ENCODE measurements at regions not wholly inside any gene's neighbourhood (a gene's known extent, or its start where the extent isn't known, plus 50 kb on each side); places are given as distances from the start of the nearest gene placed in this dataset.

DNA sequence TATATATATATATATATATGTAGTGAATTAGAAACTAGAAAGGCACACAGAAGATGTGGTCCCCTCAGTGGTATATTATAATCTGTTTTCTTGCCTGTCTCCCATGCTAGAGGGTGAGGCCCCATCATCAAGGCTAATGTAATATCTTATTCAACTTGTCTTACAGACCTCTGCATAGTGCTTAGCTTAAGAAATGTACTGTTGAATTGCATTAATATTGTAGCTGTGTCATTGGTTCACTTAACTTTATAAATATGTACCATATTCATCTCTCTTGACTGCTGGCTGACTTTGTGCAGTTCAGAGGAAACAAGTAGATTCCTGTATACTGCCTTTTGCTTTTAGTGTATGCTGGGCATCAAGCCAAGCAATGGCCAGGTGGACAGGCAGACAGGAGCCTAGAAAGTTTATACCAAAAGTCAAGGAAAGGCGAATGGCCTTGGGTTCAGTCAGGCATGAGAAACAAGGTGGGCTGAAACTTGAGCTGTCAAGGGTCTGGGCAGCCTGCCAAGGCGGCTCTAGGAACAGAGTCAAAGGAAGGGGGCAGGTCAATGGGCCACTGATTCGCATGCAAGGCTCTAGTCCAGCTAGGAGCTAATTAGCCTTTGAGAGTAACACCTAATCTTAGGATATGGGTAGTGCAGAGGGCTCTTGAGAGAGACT lies 78.8 kb upstream of the LEF1 start:
- no peak for FAIRE-seq
- TF ChIP-seq SPI1 (IDR thresholded peaks at IDR 0.05; ENCODE audit: low read depth, low read length), result no peak
- TF ChIP-seq TAF1 (IDR thresholded peaks at IDR 0.05; ENCODE audit: low read depth, low read length), result no peak
- no peak for TF ChIP-seq POLR2A (IDR thresholded peaks at IDR 0.05; ENCODE audit: low read depth, low read length)
- no peak for TF ChIP-seq POLR2AphosphoS5 (IDR thresholded peaks at IDR 0.05; ENCODE audit: low read depth, low read length)
- no peak for TF ChIP-seq PAX5 (IDR thresholded peaks at IDR 0.05; ENCODE audit: insufficient read depth, low read length, severe bottlenecking)
- no peak for TF ChIP-seq POU2F2 (IDR thresholded peaks at IDR 0.05; ENCODE audit: low read depth, low read length)
- no peak for DNase-seq (ENCODE audit: insufficient read length, low spot score)

DNA sequence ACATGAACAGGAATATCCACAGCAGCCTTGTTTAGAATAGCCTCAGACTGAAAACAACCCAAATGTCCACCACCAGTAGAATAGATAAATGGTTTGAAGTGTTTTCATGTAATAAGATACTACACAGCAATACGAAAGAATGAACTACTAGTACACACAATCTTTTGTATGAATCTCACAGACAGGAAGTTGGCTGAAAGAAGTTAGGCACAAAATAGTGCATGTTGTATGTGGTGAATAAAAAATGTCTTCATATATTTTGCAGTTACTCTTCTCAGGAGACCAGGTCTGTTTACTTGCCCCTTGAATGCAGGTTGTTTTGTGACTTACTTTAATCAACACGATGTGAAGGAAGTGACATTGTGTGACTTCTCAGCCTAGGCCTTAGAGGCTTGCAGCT lies 75.9 kb upstream of the LEF1 start:
- TF ChIP-seq PAX5 (IDR thresholded peaks at IDR 0.05; ENCODE audit: insufficient read depth, low read length, severe bottlenecking), result no peak
- no peak for TF ChIP-seq TAF1 (IDR thresholded peaks at IDR 0.05; ENCODE audit: low read depth, low read length)
- TF ChIP-seq SPI1 (IDR thresholded peaks at IDR 0.05; ENCODE audit: low read depth, low read length), result no peak
- no peak for TF ChIP-seq POU2F2 (IDR thresholded peaks at IDR 0.05; ENCODE audit: low read depth, low read length)
- no peak for DNase-seq (ENCODE audit: insufficient read length, low spot score)
- FAIRE-seq, result no peak

GRCh38 chr4:108240366-108240765 lies 71.6 kb upstream of the LEF1 start:
- no peak for FAIRE-seq
- DNase-seq (ENCODE audit: insufficient read length, low spot score), result no peak
- TF ChIP-seq POLR2AphosphoS5 (IDR thresholded peaks at IDR 0.05; ENCODE audit: low read depth, low read length) (no peak), PAX5 (IDR thresholded peaks at IDR 0.05; ENCODE audit: insufficient read depth, low read length, severe bottlenecking) (no peak), TAF1 (IDR thresholded peaks at IDR 0.05; ENCODE audit: low read depth, low read length) (no peak), POU2F2 (IDR thresholded peaks at IDR 0.05; ENCODE audit: low read depth, low read length) (no peak), POLR2A (IDR thresholded peaks at IDR 0.05; ENCODE audit: low read depth, low read length) (no peak), SPI1 (IDR thresholded peaks at IDR 0.05; ENCODE audit: low read depth, low read length) (no peak)

GRCh38 chr4:108237693-108238092 lies 69.0 kb upstream of the LEF1 start:
- no peak for DNase-seq (ENCODE audit: insufficient read length, low spot score)
- FAIRE-seq, result no peak
- no peak for TF ChIP-seq SPI1 (IDR thresholded peaks at IDR 0.05; ENCODE audit: low read depth, low read length)
- TF ChIP-seq PAX5 (IDR thresholded peaks at IDR 0.05; ENCODE audit: insufficient read depth, low read length, severe bottlenecking), result no peak
- TF ChIP-seq POLR2AphosphoS5 (IDR thresholded peaks at IDR 0.05; ENCODE audit: low read depth, low read length), result no peak
- TF ChIP-seq TAF1 (IDR thresholded peaks at IDR 0.05; ENCODE audit: low read depth, low read length), result no peak
- no peak for TF ChIP-seq POU2F2 (IDR thresholded peaks at IDR 0.05; ENCODE audit: low read depth, low read length)
- TF ChIP-seq POLR2A (IDR thresholded peaks at IDR 0.05; ENCODE audit: low read depth, low read length), result no peak

DNA sequence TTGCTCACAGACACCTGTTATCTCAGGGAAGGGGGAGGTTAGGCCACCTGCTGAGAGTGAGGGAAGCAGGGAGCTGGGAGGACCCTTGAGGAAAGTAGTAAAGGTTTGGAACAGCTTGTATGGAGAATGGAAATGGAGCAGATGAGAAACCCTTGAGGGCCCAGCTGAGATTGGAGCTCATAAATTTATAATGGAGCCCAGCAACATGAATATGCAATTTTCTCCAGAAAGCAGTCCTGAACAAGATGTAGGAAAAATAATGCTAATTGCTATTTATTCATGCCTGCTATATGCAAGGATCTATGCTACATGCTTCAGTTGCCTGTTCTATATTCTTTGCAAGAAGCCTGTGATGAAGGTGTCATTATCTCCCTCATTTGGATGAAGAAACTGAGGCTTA lies 67.5 kb upstream of the LEF1 start:
- no peak for DNase-seq (ENCODE audit: insufficient read length, low spot score)
- no peak for FAIRE-seq
- TF ChIP-seq SPI1 (IDR thresholded peaks at IDR 0.05; ENCODE audit: low read depth, low read length) (no peak), PAX5 (IDR thresholded peaks at IDR 0.05; ENCODE audit: insufficient read depth, low read length, severe bottlenecking) (no peak), POLR2AphosphoS5 (IDR thresholded peaks at IDR 0.05; ENCODE audit: low read depth, low read length) (no peak), TAF1 (IDR thresholded peaks at IDR 0.05; ENCODE audit: low read depth, low read length) (no peak), POU2F2 (IDR thresholded peaks at IDR 0.05; ENCODE audit: low read depth, low read length) (no peak), POLR2A (IDR thresholded peaks at IDR 0.05; ENCODE audit: low read depth, low read length) (no peak)

DNA sequence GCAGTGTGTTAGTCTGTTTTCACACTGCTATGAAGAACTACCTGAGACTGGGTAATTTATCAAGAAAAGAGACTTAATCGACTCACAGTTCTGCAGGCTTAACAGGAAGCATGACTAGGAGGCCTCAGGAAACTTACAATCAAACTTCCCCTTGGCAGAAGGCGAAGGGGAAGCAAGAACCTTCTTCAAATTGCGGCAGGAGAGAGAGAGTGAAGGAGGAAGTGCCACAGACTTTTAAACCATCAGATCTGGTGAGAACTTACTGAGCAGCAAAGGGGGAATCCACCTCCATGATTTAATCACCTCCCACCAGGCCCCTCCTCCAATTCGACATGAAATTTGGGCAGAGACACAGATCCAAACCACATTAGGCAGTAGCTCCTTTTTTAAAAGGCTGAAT lies 59.2 kb upstream of the LEF1 start:
- FAIRE-seq (no peak), DNase-seq (ENCODE audit: insufficient read length, low spot score) (no peak)
- no peak for TF ChIP-seq POLR2A (IDR thresholded peaks at IDR 0.05; ENCODE audit: low read depth, low read length)
- no peak for TF ChIP-seq SPI1 (IDR thresholded peaks at IDR 0.05; ENCODE audit: low read depth, low read length)
- TF ChIP-seq PAX5 (IDR thresholded peaks at IDR 0.05; ENCODE audit: insufficient read depth, low read length, severe bottlenecking), result no peak
- TF ChIP-seq POLR2AphosphoS5 (IDR thresholded peaks at IDR 0.05; ENCODE audit: low read depth, low read length), result no peak
- no peak for TF ChIP-seq TAF1 (IDR thresholded peaks at IDR 0.05; ENCODE audit: low read depth, low read length)
- TF ChIP-seq POU2F2 (IDR thresholded peaks at IDR 0.05; ENCODE audit: low read depth, low read length), result no peak

DNA sequence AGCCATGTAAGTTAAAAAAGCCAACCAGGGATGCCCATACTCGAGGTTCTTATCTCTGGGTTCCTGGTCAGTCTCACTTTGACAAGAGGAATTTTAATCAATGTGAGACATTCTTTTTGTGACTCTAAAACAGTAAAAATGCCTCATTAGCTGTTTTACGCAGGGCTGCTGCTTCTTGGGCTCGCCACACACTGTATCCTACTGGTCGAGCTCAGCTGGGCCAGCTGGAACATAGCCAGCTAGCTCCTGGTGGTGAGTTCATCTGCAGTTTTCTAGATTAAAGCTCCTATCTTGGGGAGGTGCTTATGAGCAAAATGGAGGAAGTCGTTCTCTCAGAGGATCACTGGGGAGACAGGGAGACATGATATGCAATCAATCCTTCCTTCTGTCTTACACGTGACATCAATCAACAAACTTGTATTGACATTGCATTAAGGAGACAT lies 55.9 kb upstream of the LEF1 start:
- DNase-seq (ENCODE audit: insufficient read length, low spot score) (no peak), FAIRE-seq (no peak)
- TF ChIP-seq SPI1 (IDR thresholded peaks at IDR 0.05; ENCODE audit: low read depth, low read length), result no peak
- no peak for TF ChIP-seq TAF1 (IDR thresholded peaks at IDR 0.05; ENCODE audit: low read depth, low read length)
- TF ChIP-seq PAX5 (IDR thresholded peaks at IDR 0.05; ENCODE audit: insufficient read depth, low read length, severe bottlenecking), result no peak
- no peak for TF ChIP-seq POLR2AphosphoS5 (IDR thresholded peaks at IDR 0.05; ENCODE audit: low read depth, low read length)
- no peak for TF ChIP-seq POU2F2 (IDR thresholded peaks at IDR 0.05; ENCODE audit: low read depth, low read length)
- no peak for TF ChIP-seq POLR2A (IDR thresholded peaks at IDR 0.05; ENCODE audit: low read depth, low read length)

DNA sequence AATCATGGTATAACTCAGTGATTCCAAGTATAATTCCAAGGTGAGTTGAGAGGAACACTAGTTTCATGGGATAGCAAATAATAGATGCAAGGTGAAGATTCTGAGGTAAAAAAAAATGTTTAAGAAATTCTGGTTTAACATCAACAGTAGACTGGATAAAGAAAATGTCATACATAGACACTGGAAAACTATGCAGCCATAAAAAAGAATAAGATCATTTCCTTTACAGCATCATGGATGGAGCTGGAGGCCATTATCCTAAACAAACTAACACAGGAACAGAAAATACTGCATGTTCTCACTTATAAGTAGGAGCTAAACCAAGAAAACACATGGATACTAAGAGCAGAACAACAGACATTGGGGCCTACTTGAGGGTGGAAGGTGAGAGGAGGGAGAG lies 54.6 kb upstream of the LEF1 start:
- FAIRE-seq (no peak), DNase-seq (ENCODE audit: insufficient read length, low spot score) (no peak)
- TF ChIP-seq SPI1 (IDR thresholded peaks at IDR 0.05; ENCODE audit: low read depth, low read length) (no peak), POU2F2 (IDR thresholded peaks at IDR 0.05; ENCODE audit: low read depth, low read length) (no peak), PAX5 (IDR thresholded peaks at IDR 0.05; ENCODE audit: insufficient read depth, low read length, severe bottlenecking) (no peak), POLR2A (IDR thresholded peaks at IDR 0.05; ENCODE audit: low read depth, low read length) (no peak), TAF1 (IDR thresholded peaks at IDR 0.05; ENCODE audit: low read depth, low read length) (no peak), POLR2AphosphoS5 (IDR thresholded peaks at IDR 0.05; ENCODE audit: low read depth, low read length) (no peak)

- no peak for FAIRE-seq
- no peak for TF ChIP-seq TAF1 (IDR thresholded peaks at IDR 0.05; ENCODE audit: low read depth, low read length)
- TF ChIP-seq PAX5 (IDR thresholded peaks at IDR 0.05; ENCODE audit: insufficient read depth, low read length, severe bottlenecking), result no peak
- TF ChIP-seq POLR2A (IDR thresholded peaks at IDR 0.05; ENCODE audit: low read depth, low read length), result no peak
- no peak for TF ChIP-seq POLR2AphosphoS5 (IDR thresholded peaks at IDR 0.05; ENCODE audit: low read depth, low read length)
- no peak for TF ChIP-seq SPI1 (IDR thresholded peaks at IDR 0.05; ENCODE audit: low read depth, low read length)
- TF ChIP-seq POU2F2 (IDR thresholded peaks at IDR 0.05; ENCODE audit: low read depth, low read length), result no peak
- no peak for DNase-seq (ENCODE audit: insufficient read length, low spot score)
Measured at GRCh38 chr4:108219998-108220397, 51.3 kb upstream of the LEF1 start.

Measured in GM12891 (cell line).